Heart left ventricle (tissue), 13 donors: ENCODE measurements at regions not wholly inside any gene's neighbourhood (a gene's known extent, or its start where the extent isn't known, plus 50 kb on each side); places are given as distances from the start of the nearest gene placed in this dataset.

Source experiments
- POLR2A ChIP-seq, 2 donors: fragments of 450-650 bp; IDR thresholded peaks; one replicate each; pipeline ENCODE4 v1.6.1; 2017; ENCODE audit warnings: antibody characterized with exemption in 2 of 2, mild to moderate bottlenecking in 2 of 2, moderate library complexity in 2 of 2
- TF ChIP-seq, protein P1 (sequence below), 12 donors: fragments of 200-600 bp; sonication (generic) in 4 of 12; IDR thresholded peaks; one replicate each; pipeline versions ENCODE4 v1.5.0 to v1.8.0; 2018 to 2022; ENCODE audit warnings: antibody characterized with exemption in 12 of 12, mild to moderate bottlenecking in 5 of 12
- donor health status: ischemic (EF 13 %, LVEDD 7.1; RV severe dilation, severe dysfunction).
- donor health status: DM: no; HTN: yes; CAD: no.
- donor health status: DM: no; HTN: no; CAD: no.
- donor health status: ischemic (EF 25% LVEDD 6.9; RV normal size, moderate dysfunction).
- donor health status: ischemic (EF 25% LVEDD 5.7; RV mildly dilated, moderate dysfunction).
- donor health status: ischemic (EF 35%, LVEDD 5.7; RV mildly dilated, moderate dysfunction).
- donor health status: nonischemic (EF 11% LVEDD 7.7; RV severe dilation, severe dysfunction).
- donor health status: DM: yes; HTN: yes; CAD: no.
- donor health status: PGD.
- donor health status: ischemic (EF 29% LVEDD 5.4; RV normal size, mild dysfunction).
- donor health status: nonischemic (EF 23%, LVEDD 6.1; RV moderate dilation, normal function).

DNA sequence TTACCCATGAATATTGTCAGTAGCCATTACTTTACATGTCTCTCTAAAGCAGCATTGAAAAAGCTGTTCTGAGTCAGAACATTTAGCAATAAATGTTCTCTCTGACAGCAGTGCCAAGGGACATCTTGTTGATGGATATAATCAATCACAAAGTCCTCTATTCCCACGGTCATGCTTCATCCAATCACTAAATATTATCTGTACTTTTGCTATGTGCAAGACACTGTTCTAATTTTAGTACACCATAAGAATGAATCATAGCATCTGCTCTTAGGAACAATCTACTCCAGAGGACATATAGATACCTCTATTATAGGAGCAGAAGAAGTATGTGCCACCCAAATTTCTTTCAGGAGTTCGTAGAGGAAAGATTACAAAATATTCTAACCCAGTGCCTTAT is 142.5 kb upstream of the MBNL1 start:
- TF ChIP-seq, protein P1, sequence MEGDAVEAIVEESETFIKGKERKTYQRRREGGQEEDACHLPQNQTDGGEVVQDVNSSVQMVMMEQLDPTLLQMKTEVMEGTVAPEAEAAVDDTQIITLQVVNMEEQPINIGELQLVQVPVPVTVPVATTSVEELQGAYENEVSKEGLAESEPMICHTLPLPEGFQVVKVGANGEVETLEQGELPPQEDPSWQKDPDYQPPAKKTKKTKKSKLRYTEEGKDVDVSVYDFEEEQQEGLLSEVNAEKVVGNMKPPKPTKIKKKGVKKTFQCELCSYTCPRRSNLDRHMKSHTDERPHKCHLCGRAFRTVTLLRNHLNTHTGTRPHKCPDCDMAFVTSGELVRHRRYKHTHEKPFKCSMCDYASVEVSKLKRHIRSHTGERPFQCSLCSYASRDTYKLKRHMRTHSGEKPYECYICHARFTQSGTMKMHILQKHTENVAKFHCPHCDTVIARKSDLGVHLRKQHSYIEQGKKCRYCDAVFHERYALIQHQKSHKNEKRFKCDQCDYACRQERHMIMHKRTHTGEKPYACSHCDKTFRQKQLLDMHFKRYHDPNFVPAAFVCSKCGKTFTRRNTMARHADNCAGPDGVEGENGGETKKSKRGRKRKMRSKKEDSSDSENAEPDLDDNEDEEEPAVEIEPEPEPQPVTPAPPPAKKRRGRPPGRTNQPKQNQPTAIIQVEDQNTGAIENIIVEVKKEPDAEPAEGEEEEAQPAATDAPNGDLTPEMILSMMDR (IDR thresholded peaks at IDR 0.05) = no peak
- TF ChIP-seq POLR2A (IDR thresholded peaks at IDR 0.05) = no peak
